Dermis microvascular lymphatic vessel endothelial cell (primary cell): ENCODE measurements at regions not wholly inside any gene's neighbourhood (a gene's known extent, or its start where the extent isn't known, plus 50 kb on each side); places are given as distances from the start of the nearest gene placed in this dataset.

Experiments used
- DNase-seq, 2 donors: peaks; one replicate each; pipeline versions ENCODE4 v3.0.0 to v3.0.0-alpha.2; 2010; ENCODE audit warnings: low read depth in 2 of 2

- DNase-seq: no peak
Observed at GRCh38 chr2:30310371-30310770, 79.0 kb downstream of the LBH start.

GRCh38 chr2:30310955-30311354 is 79.6 kb downstream of the LBH start:
- DNase-seq: no peak

GRCh38 chr2:30311711-30312110 is 80.4 kb downstream of the LBH start:
- no peak for DNase-seq

GRCh38 chr2:30312916-30313315 is 81.6 kb downstream of the LBH start:
- no peak for DNase-seq

- DNase-seq: no peak
Observed at GRCh38 chr2:30314981-30315380, 83.6 kb downstream of the LBH start.

GRCh38 chr2:30315391-30316063 is 84.2 kb downstream of the LBH start:
- peak; percentile 9 to 59 for DNase-seq

- DNase-seq: no peak
Observed at GRCh38 chr2:30316408-30316807, 85.1 kb downstream of the LBH start.

GRCh38 chr2:30318987-30319782 is 87.9 kb downstream of the LBH start:
- no peak for DNase-seq

GRCh38 chr2:30321466-30321865 is 90.1 kb downstream of the LBH start:
- DNase-seq: no peak

- no peak for DNase-seq
Observed at GRCh38 chr2:30323499-30323898, 92.2 kb downstream of the LBH start.

- no peak for DNase-seq
Observed at GRCh38 chr2:30324245-30324908, 93.0 kb downstream of the LBH start.

GRCh38 chr2:30325600-30326328 is 94.4 kb downstream of the LBH start:
- DNase-seq: no peak

- DNase-seq: no peak
Observed at GRCh38 chr2:30326497-30326896, 95.2 kb downstream of the LBH start.

GRCh38 chr2:30331038-30331437 is 99.7 kb downstream of the LBH start:
- DNase-seq: no peak

GRCh38 chr2:30331869-30332268 is 100.5 kb downstream of the LBH start:
- no peak for DNase-seq

GRCh38 chr2:30332791-30333453 is 101.6 kb downstream of the LBH start:
- no peak for DNase-seq

- peak; percentile 28 to 40 for DNase-seq
Observed at GRCh38 chr2:30334762-30335363, 103.5 kb downstream of the LBH start.

- DNase-seq: no peak
Observed at GRCh38 chr2:30336084-30336483, 104.8 kb downstream of the LBH start.

GRCh38 chr2:30336978-30337841 is 105.9 kb downstream of the LBH start:
- DNase-seq: no peak

GRCh38 chr2:30338475-30338874 is 107.1 kb downstream of the LBH start:
- DNase-seq: peak in 1 of 2 donors; percentile 14
